HG03460 (cell line): ENCODE measurements at regions not wholly inside any gene's neighbourhood (a gene's known extent, or its start where the extent isn't known, plus 50 kb on each side); places are given as distances from the start of the nearest gene placed in this dataset.

ENCODE experiments used
- ATAC-seq: cut with Tn5 transposase; IDR thresholded peaks from one replicate; pipeline ENCODE4 v1.9.1; 2021; ENCODE audit not compliant: unreplicated experiment

- ATAC-seq = no peak
Observed at GRCh38 chr9:79986437-79986836, 414.7 kb downstream of the TLE4 start.

GRCh38 chr9:79985772-79986171, 414.0 kb downstream of the TLE4 start:
- no peak for ATAC-seq

GRCh38 chr9:79985264-79985663, 413.5 kb downstream of the TLE4 start:
- ATAC-seq = no peak

GRCh38 chr9:79984429-79985067, 412.8 kb downstream of the TLE4 start:
- ATAC-seq = no peak

GRCh38 chr9:79980432-79980831, 408.7 kb downstream of the TLE4 start:
- no peak for ATAC-seq

- ATAC-seq = no peak
Observed at GRCh38 chr9:79977510-79978197, 405.9 kb downstream of the TLE4 start.

- ATAC-seq = no peak
Observed at GRCh38 chr9:79977074-79977435, 405.3 kb downstream of the TLE4 start.

- no peak for ATAC-seq
Observed at GRCh38 chr9:79976257-79977073, 404.7 kb downstream of the TLE4 start.

- ATAC-seq = no peak
Observed at GRCh38 chr9:79975621-79976256, 404.0 kb downstream of the TLE4 start.

GRCh38 chr9:79974806-79975422, 403.1 kb downstream of the TLE4 start:
- no peak for ATAC-seq

GRCh38 chr9:79973627-79974026, 401.9 kb downstream of the TLE4 start:
- no peak for ATAC-seq

GRCh38 chr9:79970146-79970425, 398.3 kb downstream of the TLE4 start:
- no peak for ATAC-seq

GRCh38 chr9:79969393-79970145, 397.8 kb downstream of the TLE4 start:
- no peak for ATAC-seq

GRCh38 chr9:79968533-79968932, 396.8 kb downstream of the TLE4 start:
- no peak for ATAC-seq

GRCh38 chr9:79962836-79963235, 391.1 kb downstream of the TLE4 start:
- ATAC-seq = no peak

- no peak for ATAC-seq
Observed at GRCh38 chr9:79962150-79962549, 390.4 kb downstream of the TLE4 start.

- no peak for ATAC-seq
Observed at GRCh38 chr9:79955300-79955699, 383.5 kb downstream of the TLE4 start.

- no peak for ATAC-seq
Observed at GRCh38 chr9:79953908-79954307, 382.1 kb downstream of the TLE4 start.

- ATAC-seq = no peak
Observed at GRCh38 chr9:79952401-79952800, 380.6 kb downstream of the TLE4 start.

- ATAC-seq = no peak
Observed at GRCh38 chr9:79946712-79947111, 374.9 kb downstream of the TLE4 start.

- ATAC-seq = no peak
Observed at GRCh38 chr9:79945495-79945894, 373.7 kb downstream of the TLE4 start.
